ENCODE measurements at regions not wholly inside any gene's neighbourhood (a gene's known extent, or its start where the extent isn't known, plus 50 kb on each side); places are given as distances from the start of the nearest gene placed in this dataset.
A peak's percentile ranks its signal among the peaks of the same experiment; 100 is the strongest.

GRCh38 chr12:16473610-16474326, 126.3 kb downstream of the MGST1 start:
- no peak overlapping the region for H3K4me3 ChIP-seq (ENCODE audit: low read length)
- DNase-seq (ENCODE audit: low read depth) = peak; percentile 76
- TF ChIP-seq CTCF (IDR thresholded peaks at IDR 0.05; ENCODE audit: insufficient read depth, low read depth, low read length, missing control alignments) = no peak

GRCh38 chr12:16474801-16475200, 127.4 kb downstream of the MGST1 start:
- no peak for DNase-seq (ENCODE audit: low read depth)
- TF ChIP-seq CTCF (IDR thresholded peaks at IDR 0.05; ENCODE audit: insufficient read depth, low read depth, low read length, missing control alignments) = no peak
- no peak overlapping the region for H3K4me3 ChIP-seq (ENCODE audit: low read length)

- no peak for TF ChIP-seq CTCF (IDR thresholded peaks at IDR 0.05; ENCODE audit: insufficient read depth, low read depth, low read length, missing control alignments)
- no peak overlapping the region for H3K4me3 ChIP-seq (ENCODE audit: low read length)
- no peak for DNase-seq (ENCODE audit: low read depth)
These were observed 128.1 kb downstream of the MGST1 start for GRCh38 chr12:16475521-16475920.

- no peak overlapping the region for H3K4me3 ChIP-seq (ENCODE audit: low read length)
- no peak for TF ChIP-seq CTCF (IDR thresholded peaks at IDR 0.05; ENCODE audit: insufficient read depth, low read depth, low read length, missing control alignments)
- DNase-seq (ENCODE audit: low read depth) = no peak
These were observed 123.2 kb downstream of the LMO3 start for GRCh38 chr12:16482726-16483125.

- DNase-seq (ENCODE audit: low read depth) = no peak
- H3K4me3 ChIP-seq (ENCODE audit: low read length) = no peak overlapping the region
- TF ChIP-seq CTCF (IDR thresholded peaks at IDR 0.05; ENCODE audit: insufficient read depth, low read depth, low read length, missing control alignments) = no peak
These were observed 113.7 kb downstream of the LMO3 start for GRCh38 chr12:16492240-16492639.

- H3K4me3 ChIP-seq (ENCODE audit: low read length) = no peak overlapping the region
- no peak for DNase-seq (ENCODE audit: low read depth)
- no peak for TF ChIP-seq CTCF (IDR thresholded peaks at IDR 0.05; ENCODE audit: insufficient read depth, low read depth, low read length, missing control alignments)
These were observed 112.9 kb downstream of the LMO3 start for GRCh38 chr12:16492820-16493797.
